ENCODE measurements at regions not wholly inside any gene's neighbourhood (a gene's known extent, or its start where the extent isn't known, plus 50 kb on each side); places are given as distances from the start of the nearest gene placed in this dataset.

- no peak for DNase-seq (ENCODE audit: extremely low read depth, low read depth)
- TF ChIP-seq CTCF (IDR thresholded peaks at IDR 0.05; ENCODE audit: low read depth, low read length), result no peak
Observed at GRCh38 chr9:11931109-11931508, 762.1 kb upstream of the TYRP1 start.

GRCh38 chr9:11931751-11932150 lies 761.4 kb upstream of the TYRP1 start:
- no peak for DNase-seq (ENCODE audit: extremely low read depth, low read depth)
- no peak for TF ChIP-seq CTCF (IDR thresholded peaks at IDR 0.05; ENCODE audit: low read depth, low read length)

GRCh38 chr9:11933926-11934325 lies 759.3 kb upstream of the TYRP1 start:
- TF ChIP-seq CTCF (IDR thresholded peaks at IDR 0.05; ENCODE audit: low read depth, low read length), result no peak
- no peak for DNase-seq (ENCODE audit: extremely low read depth, low read depth)

GRCh38 chr9:11946531-11946930 lies 746.7 kb upstream of the TYRP1 start:
- no peak for TF ChIP-seq CTCF (IDR thresholded peaks at IDR 0.05; ENCODE audit: low read depth, low read length)
- no peak for DNase-seq (ENCODE audit: extremely low read depth, low read depth)

GRCh38 chr9:11962327-11962726 lies 730.9 kb upstream of the TYRP1 start:
- TF ChIP-seq CTCF (IDR thresholded peaks at IDR 0.05; ENCODE audit: low read depth, low read length), result no peak
- no peak for DNase-seq (ENCODE audit: extremely low read depth, low read depth)

GRCh38 chr9:11966786-11967185 lies 726.4 kb upstream of the TYRP1 start:
- no peak for DNase-seq (ENCODE audit: extremely low read depth, low read depth)

GRCh38 chr9:11968631-11969030 lies 724.6 kb upstream of the TYRP1 start:
- no peak for DNase-seq (ENCODE audit: extremely low read depth, low read depth)
- TF ChIP-seq CTCF (IDR thresholded peaks at IDR 0.05; ENCODE audit: low read depth, low read length), result no peak

More at GRCh38 chr9:11966786-11967185, 726.4 kb upstream of the TYRP1 start:
- no peak for TF ChIP-seq CTCF (IDR thresholded peaks at IDR 0.05; ENCODE audit: low read depth, low read length)

All from AG09319 (cell line).